ENCODE measurements at regions not wholly inside any gene's neighbourhood (a gene's known extent, or its start where the extent isn't known, plus 50 kb on each side); places are given as distances from the start of the nearest gene placed in this dataset.
A peak's percentile ranks its signal among the peaks of the same experiment; 100 is the strongest.
"Not testable (repeated sequence)": the region's sequence is repeated elsewhere in the genome, so short reads cannot be mapped to it uniquely, and the experiment has no call there.

DNA sequence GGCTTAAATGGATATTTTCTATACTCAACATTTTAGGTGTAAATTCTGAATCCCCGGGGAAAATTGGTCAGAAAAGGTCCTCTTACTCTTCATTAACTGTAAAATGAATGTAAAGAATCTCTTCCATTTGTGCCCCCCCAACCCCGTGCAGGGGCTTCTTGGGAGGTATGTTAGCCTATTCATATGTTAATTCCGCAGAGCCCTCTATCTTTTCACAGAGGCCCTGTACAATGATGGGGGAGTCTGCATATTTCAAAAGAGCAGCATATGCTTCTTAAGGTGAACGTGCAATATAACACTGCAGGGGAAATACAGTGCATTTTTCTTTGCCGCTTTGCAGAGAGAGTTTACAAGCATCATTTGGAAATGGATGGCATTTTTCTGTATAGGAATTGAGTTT is 88.5 kb upstream of the CXorf66 start:
- DNase-seq = no peak

DNA sequence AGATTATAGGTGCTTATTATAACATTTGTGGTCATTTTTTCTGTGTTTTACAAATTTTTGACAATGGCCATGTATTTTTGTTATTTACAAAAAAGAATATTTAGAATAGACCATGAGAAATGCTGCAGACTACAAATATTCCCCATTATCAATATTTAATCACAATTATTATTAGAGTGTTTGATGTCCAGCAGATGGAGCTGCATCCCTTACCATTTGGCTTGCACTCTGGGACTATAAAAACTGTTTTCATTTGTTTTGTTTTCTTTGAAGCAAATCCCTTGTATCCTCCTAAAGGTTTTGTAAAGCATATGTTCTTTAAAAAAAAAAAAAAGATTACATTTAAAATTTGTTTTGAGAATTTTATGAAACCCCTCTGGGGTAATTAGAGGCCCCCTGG is 85.6 kb upstream of the CXorf66 start:
- peak; percentile 1 for DNase-seq

DNA sequence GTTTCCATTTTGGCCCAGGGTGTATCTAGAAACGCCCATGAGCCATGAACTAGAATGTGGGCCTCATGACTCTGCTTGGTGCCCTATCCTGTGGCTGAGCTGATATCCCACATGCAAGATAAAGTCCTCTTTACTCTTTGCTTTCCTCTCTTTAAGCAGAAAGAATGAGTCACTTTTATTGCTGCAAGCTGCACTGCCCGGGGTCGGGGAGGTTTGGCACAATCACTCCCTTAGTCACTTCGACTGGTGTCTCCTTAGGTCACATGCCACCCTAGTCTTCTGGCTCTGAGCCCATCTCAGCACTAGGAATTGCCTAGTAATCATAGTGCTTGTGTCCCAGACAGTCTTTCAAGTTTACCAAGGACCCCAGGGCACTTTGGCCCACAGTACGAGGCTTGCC is 75.1 kb upstream of the CXorf66 start:
- no peak for DNase-seq

DNA sequence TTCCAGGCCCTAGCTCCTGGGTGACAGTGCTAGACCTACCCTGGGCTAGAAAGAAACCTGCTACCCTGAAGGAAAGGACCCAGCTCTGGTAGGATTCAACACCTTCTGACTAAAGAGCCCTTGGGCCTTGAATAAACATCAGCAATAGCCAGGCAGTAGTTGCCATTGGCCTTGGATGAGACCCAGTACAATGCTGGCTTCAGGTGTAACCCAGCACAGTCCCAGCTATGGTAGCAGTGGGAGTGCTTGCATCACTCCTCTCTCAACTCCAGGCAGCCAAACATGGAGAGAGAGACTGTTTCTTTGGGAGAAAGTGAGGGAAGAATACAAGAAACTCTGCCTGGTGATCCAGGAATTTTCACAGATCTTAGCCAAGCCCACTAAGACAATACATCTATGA is 73.5 kb upstream of the CXorf66 start:
- no peak for DNase-seq

DNA sequence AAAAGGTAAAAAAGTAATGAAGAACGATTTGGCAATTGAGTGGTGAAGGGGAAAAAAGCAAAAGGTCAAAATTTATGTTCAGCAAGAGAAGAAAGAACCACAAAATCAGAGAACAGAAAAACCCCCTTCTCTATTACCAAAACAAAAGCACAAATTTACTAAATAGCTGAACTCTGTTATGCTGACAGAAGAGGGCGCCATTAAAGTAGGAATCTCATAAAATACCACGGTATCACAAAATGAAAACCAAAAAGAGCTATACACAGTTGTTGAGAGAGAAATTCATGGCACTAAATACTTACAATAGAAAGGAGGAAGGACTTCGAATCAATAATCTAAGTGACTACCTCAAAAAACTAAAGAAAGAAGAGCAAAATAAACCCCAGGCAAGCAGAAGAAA is 69.6 kb upstream of the CXorf66 start:
- DNase-seq = no peak

DNA sequence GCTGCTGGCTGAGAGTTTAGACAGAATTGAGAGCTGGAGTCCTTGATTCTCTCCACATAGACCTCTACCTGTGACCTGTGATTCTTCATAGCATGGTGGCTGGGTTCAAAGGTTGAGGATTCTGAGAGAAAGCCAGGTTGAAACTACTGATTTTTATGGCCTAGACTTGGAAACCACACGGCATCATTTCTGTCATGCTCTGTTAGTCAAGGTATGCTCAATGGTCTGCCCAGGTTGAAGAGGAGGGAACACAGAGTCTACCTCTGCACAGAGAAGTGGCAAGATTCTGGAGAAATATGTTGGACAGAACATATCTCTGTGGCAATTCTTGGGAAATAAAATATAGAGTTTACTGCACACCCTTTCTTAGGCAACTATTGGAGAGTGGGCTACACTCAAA is 57.2 kb upstream of the CXorf66 start:
- DNase-seq = no peak

DNA sequence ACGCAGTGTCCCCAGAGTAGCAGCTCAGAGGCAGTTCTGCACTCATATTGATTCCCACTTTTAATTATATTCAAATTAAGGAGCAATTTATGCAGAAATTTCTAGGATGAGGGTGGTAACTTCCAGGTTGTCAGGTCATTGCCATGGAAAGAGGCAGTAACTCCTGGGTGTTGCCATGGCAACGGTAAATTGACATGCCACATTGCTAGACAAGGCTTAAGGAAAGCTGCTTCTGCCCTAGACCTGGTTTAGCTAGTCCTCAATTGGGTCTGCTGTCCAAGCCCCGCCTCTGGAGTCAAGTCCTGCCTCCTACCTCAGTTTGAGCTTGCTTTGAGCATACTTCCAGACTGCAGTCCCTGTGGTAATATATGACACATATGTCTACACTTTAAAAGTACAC is 53.8 kb upstream of the CXorf66 start:
- not testable (repeated sequence) for DNase-seq

All from NCI-H2171 treated with DMSO at 0.1 percent for 48 hours (cell line).